BE2C (cell line): ENCODE measurements at regions not wholly inside any gene's neighbourhood (a gene's known extent, or its start where the extent isn't known, plus 50 kb on each side); places are given as distances from the start of the nearest gene placed in this dataset.

Experiments
- DNase-seq: peaks from one replicate; pipeline ENCODE4 v3.0.0-alpha.2; 2020
- H3K27me3 ChIP-seq: fragments of 250-450 bp; sonication (Bioruptor Pico); 2 replicates; pipeline ENCODE4 v1.5.1; 2020; ENCODE audit warnings: mild to moderate bottlenecking
- H3K36me3 ChIP-seq: fragments of 250-450 bp; sonication (Bioruptor Pico); 2 replicates; pipeline ENCODE4 v1.5.1; 2020; ENCODE audit warnings: mild to moderate bottlenecking
- H3K4me1 ChIP-seq: fragments of 250-450 bp; sonication (Bioruptor Pico); 2 replicates; pipeline ENCODE4 v1.5.1; 2020
- H3K4me3 ChIP-seq: 2 replicates; pipeline ENCODE4 v1.5.1; 2011; ENCODE audit warnings: low read depth, low read length
- H3K9me3 ChIP-seq: fragments of 250-450 bp; sonication (Bioruptor Pico); 2 replicates; pipeline ENCODE4 v1.5.1; 2020
- CTCF ChIP-seq: IDR thresholded peaks from 2 replicates; pipeline ENCODE4 v1.5.1; 2012; ENCODE audit warnings: mild to moderate bottlenecking, low read depth, low read length

DNA sequence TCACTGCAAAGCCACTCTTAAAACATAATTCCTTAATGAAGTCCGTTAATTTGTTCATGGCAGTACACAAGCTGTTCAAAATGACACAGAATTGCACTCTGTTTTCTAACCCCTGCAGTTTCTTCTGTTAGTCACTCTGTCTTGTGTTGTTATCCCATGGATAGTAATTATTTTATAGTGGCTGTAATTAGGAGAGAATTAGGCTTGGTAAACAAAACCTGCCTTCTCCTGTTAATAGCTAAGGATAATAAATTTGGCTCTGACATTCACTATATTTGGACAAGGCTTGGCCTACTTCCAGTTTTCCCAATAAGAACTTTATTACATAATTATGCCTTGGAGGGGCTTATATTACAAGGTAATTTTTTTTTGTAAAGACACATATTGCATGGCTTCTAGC, 330.3 kb upstream of the FIGN start:
- Histone ChIP-seq H3K9me3 (no peaks in the 10 kb centered on the region), H3K27me3 (no peaks in the 10 kb centered on the region), H3K4me3 (no peak overlapping the region), H3K36me3 (no peaks in the 10 kb centered on the region), H3K4me1 (no peaks in the 10 kb centered on the region)
- DNase-seq = no peak
- TF ChIP-seq CTCF = no peak

GRCh38 chr2:164065038-164065437, 329.2 kb upstream of the FIGN start:
- TF ChIP-seq CTCF = no peak
- Histone ChIP-seq H3K36me3 (no peaks in the 10 kb centered on the region), H3K4me1 (no peaks in the 10 kb centered on the region), H3K27me3 (no peaks in the 10 kb centered on the region), H3K4me3 (no peak overlapping the region), H3K9me3 (no peaks in the 10 kb centered on the region)
- DNase-seq = no peak

DNA sequence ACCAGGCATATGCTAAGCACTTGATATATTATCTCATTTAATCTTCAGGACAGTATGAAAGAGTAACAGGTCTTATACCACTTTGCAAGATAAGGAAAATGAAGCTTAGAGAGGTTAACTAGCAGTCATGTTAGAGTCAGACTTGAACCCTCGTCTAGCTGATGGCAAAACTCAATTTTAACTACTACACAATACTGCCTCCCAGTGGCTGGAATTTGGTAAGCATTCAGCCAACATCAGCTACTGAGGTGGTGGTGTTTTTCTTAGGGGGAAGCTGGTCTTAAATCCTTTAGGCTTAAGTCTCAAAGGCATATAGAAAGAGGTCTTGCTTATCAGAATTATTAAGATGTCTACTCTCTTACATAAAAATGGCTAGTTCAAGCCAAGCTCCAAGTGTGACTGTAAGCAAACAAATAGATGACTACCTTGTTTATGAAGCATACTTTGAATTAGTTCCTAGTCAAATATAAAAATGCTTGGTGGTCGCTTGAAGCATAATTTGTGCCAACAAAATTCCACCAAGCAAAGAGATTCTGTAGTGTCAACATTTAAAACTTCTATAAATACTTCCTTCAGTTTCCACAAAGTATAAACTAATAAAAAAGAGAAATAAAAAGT, 325.4 kb upstream of the FIGN start:
- TF ChIP-seq CTCF = peak; percentile 62
- Histone ChIP-seq H3K4me1 (no peaks in the 10 kb centered on the region), H3K9me3 (no peaks in the 10 kb centered on the region), H3K27me3 (no peaks in the 10 kb centered on the region), H3K36me3 (no peaks in the 10 kb centered on the region), H3K4me3 (no peak overlapping the region)
- peak; percentile 24 for DNase-seq

DNA sequence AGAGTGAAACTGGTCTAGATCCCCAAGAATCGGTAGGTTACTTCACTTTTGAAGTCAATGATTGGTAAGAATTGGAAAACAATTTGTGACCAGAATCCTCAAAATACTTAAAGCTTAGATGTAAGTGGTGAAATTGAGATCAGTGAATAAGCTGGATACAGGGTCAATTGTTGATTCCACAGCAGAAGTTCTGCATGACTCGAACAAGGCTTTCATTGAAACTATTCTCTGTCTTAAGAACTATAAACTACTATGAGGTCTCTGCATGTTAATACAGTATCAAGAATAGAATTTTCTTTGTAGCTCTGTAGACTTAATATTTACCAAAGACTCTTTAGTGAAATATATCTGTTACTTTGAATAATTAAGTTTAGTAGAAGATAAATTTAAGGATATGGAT, 324.2 kb upstream of the FIGN start:
- no peaks in the 10 kb centered on the region for H3K36me3 ChIP-seq
- DNase-seq = no peak
- no peak for TF ChIP-seq CTCF
- H3K9me3 ChIP-seq = no peaks in the 10 kb centered on the region
- no peaks in the 10 kb centered on the region for H3K4me1 ChIP-seq
- no peaks in the 10 kb centered on the region for H3K27me3 ChIP-seq
- no peak overlapping the region for H3K4me3 ChIP-seq

DNA sequence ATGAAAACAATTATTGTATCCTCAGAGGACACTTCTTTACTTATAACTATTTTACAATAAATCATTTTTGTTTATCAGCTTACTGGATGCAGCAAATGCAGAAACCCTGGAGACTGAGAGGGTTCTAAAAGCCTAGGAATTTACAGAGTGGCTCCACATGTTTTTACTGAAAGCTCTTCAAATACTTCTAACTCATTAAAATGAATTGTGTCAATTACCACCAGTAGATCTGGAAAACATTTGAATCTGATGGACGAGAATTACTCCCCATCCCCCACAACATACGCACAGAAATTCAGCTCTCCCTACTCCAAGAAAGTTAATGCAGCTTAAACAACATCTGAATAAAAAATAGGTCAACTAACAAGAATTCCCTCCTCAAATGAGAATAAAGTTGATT, 319.8 kb upstream of the FIGN start:
- no peaks in the 10 kb centered on the region for H3K9me3 ChIP-seq
- TF ChIP-seq CTCF = no peak
- no peak overlapping the region for H3K4me3 ChIP-seq
- DNase-seq = no peak
- H3K36me3 ChIP-seq = no peaks in the 10 kb centered on the region
- no peaks in the 10 kb centered on the region for H3K27me3 ChIP-seq
- H3K4me1 ChIP-seq = no peaks in the 10 kb centered on the region

GRCh38 chr2:164054651-164055050, 318.8 kb upstream of the FIGN start:
- Histone ChIP-seq H3K9me3 (no peaks in the 10 kb centered on the region), H3K27me3 (no peaks in the 10 kb centered on the region), H3K4me1 (no peaks in the 10 kb centered on the region), H3K36me3 (no peaks in the 10 kb centered on the region), H3K4me3 (no peak overlapping the region)
- TF ChIP-seq CTCF = no peak
- no peak for DNase-seq
